ENCODE measurements at regions not wholly inside any gene's neighbourhood (a gene's known extent, or its start where the extent isn't known, plus 50 kb on each side); places are given as distances from the start of the nearest gene placed in this dataset.

- TF ChIP-seq, protein P1, sequence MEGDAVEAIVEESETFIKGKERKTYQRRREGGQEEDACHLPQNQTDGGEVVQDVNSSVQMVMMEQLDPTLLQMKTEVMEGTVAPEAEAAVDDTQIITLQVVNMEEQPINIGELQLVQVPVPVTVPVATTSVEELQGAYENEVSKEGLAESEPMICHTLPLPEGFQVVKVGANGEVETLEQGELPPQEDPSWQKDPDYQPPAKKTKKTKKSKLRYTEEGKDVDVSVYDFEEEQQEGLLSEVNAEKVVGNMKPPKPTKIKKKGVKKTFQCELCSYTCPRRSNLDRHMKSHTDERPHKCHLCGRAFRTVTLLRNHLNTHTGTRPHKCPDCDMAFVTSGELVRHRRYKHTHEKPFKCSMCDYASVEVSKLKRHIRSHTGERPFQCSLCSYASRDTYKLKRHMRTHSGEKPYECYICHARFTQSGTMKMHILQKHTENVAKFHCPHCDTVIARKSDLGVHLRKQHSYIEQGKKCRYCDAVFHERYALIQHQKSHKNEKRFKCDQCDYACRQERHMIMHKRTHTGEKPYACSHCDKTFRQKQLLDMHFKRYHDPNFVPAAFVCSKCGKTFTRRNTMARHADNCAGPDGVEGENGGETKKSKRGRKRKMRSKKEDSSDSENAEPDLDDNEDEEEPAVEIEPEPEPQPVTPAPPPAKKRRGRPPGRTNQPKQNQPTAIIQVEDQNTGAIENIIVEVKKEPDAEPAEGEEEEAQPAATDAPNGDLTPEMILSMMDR (conservative IDR thresholded peaks at IDR 0.05; ENCODE audit: low read length), result no peak
- no peak for TF ChIP-seq EZH2phosphoT487 (IDR thresholded peaks at IDR 0.05; ENCODE audit: borderline replicate concordance)
Observed at GRCh38 chr6:71402096-71402495, 113.5 kb downstream of the OGFRL1 start.

Measured in Loucy (cell line).